Activated T-cell treated with anti-CD3 and anti-CD28 coated beads, Interleukin-2, amount 50 U/mL, for 72 hours (primary cell): ENCODE measurements at regions not wholly inside any gene's neighbourhood (a gene's known extent, or its start where the extent isn't known, plus 50 kb on each side); places are given as distances from the start of the nearest gene placed in this dataset.

Experiments
- ATAC-seq, 2 donors: fragments of 150-1000 bp; cut with Tn5 transposase; replicated peaks in 1 of 2; 2 replicates each; pipeline ENCODE4 v1.10.0; 2021; ENCODE audit warnings: moderate library complexity in 2 of 2, mild to moderate bottlenecking in 1 of 2
- DNase-seq, 2 donors: peaks; one replicate each; pipeline ENCODE4 v3.0.0; 2021 to 2022; ENCODE audit warnings: mixed read lengths in 1 of 2
- H3K27ac Mint-ChIP-seq: one replicate; pipeline ENCODE4 v1.8.0; 2022; ENCODE audit warnings: mild to moderate bottlenecking, moderate library complexity, mixed read lengths
- H3K27me3 Mint-ChIP-seq: one replicate; pipeline ENCODE4 v1.8.0; 2022; ENCODE audit warnings: low read depth, mixed read lengths
- H3K36me3 Mint-ChIP-seq, 2 donors: one replicate each; pipeline ENCODE4 v1.8.0; 2022; ENCODE audit warnings: mixed read lengths in 2 of 2, mild to moderate bottlenecking in 1 of 2; ENCODE audit not compliant: insufficient read depth in 2 of 2
- H3K4me1 Mint-ChIP-seq: one replicate; pipeline ENCODE4 v1.8.0; 2022; ENCODE audit warnings: low read depth, mixed read lengths
- H3K4me3 Mint-ChIP-seq, 2 donors: one replicate each; pipeline ENCODE4 v1.8.0; 2022; ENCODE audit warnings: mild to moderate bottlenecking in 2 of 2, mixed read lengths in 2 of 2, moderate library complexity in 2 of 2
- H3K9me3 Mint-ChIP-seq, 2 donors: one replicate each; pipeline ENCODE4 v1.8.0; 2022; ENCODE audit warnings: mixed read lengths in 2 of 2

DNA sequence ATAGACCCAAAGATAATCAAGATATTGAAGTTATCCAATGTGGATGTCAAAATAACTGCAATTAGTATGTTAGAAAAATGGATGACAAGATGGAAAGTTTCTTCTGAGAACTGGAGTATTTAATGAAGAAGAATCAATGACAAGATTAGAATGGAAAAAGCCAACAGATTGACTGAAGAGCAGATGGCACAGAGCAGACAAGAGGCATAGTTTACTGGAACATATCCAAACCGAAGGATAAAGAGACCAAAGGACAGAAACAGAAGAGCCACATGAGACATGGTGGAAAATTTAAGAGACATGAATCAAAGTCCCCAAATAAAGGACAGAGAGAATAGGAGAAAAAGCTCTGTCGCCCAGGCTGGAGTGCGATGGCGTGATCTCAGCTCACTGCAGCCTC is 89.6 kb upstream of the RXFP2 start:
- Mint-ChIP-seq H3K9me3 (peaks cover 0 to 4% of the 10 kb centered on the region in 2 donors), H3K27ac (no peak overlapping the region), H3K27me3 (no peaks in the 10 kb centered on the region), H3K4me1 (no peaks in the 10 kb centered on the region), H3K4me3 (no peak overlapping the region), H3K36me3 (no peaks in the 10 kb centered on the region)
- DNase-seq = no peak
- ATAC-seq = no peak

- Mint-ChIP-seq H3K9me3 (peaks cover 0 to 3% of the 10 kb centered on the region in 2 donors), H3K4me1 (no peaks in the 10 kb centered on the region), H3K4me3 (no peak overlapping the region), H3K27me3 (no peaks in the 10 kb centered on the region), H3K36me3 (no peaks in the 10 kb centered on the region), H3K27ac (no peak overlapping the region)
- no peak for ATAC-seq
- DNase-seq = no peak
Observed at GRCh38 chr13:31653730-31654129, 85.6 kb upstream of the RXFP2 start.

DNA sequence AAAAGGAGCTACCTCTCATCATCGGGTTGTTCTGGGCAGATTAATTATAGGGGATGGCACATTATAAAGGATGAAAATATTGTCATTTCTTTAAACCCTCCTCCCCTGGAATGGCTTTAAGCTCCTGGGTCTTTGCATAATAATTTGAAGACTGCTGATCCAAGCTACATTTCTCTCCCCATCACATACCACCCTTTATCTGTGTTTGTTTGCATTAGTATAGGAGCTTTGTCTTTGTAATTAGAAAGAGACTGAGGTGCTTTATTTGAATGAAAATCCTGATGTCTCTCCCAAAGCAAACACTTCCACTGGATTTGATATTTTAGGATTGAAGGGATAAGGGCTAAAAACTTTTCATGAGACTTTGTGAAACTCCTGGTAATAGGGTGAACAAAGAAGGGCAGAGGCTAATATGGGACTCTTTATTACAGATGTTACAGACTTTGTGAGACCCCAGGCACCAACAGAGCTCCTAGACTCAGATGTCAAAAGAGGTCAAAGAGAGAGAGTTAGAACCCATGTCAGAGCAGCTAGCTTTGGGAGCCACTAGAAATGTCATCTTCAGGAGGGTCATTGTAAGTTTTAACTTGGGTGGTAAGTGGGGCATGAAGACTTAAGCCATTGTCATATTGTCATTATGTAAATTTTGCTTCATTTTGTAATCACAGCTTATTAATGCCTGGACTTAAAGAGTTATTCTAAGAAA is 75.3 kb upstream of the RXFP2 start:
- no peak for DNase-seq
- Mint-ChIP-seq H3K9me3 (peaks cover 0 to 5% of the 10 kb centered on the region in 2 donors), H3K27me3 (no peaks in the 10 kb centered on the region), H3K4me3 (no peak overlapping the region), H3K4me1 (no peaks in the 10 kb centered on the region), H3K27ac (no peak overlapping the region), H3K36me3 (no peaks in the 10 kb centered on the region)
- no peak for ATAC-seq

DNA sequence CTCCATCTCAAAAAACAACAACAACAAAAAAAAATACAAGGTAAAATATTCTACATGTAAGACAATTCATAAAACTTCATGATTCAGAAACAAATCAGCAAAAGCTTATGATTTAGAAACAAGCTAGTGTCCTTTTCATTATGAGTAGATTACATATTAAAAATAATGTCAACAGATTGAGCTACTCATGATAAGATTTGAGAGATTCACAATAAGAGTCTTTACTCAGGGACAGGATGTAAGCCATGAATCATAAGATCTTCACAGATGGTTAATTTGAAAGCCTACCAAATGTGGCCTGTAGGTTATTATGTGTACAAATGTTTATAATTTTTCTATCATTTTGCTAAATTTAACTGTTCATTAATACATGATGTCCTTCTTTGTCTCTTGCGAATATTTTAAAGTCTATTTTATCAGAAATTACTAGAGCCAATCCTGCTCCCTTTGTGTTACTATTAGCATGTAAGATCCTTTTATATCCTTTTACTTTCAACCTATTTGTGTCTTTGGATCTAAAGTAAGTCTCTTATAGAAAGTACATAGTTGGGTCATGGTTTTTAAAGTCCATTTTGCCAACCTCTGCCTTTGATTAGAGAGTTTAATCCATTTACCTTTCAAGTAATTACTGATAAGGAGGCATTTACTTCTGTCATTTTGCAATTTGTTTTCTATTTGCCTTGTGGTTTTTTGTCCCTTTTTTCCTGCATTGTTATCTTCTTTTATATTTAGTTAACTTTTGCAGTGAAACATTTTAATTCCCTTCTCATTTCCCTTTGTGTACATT is 68.3 kb upstream of the RXFP2 start:
- no peak for ATAC-seq
- Mint-ChIP-seq H3K4me3 (no peak overlapping the region), H3K4me1 (no peaks in the 10 kb centered on the region), H3K36me3 (no peaks in the 10 kb centered on the region), H3K27ac (no peak overlapping the region), H3K9me3 (peaks cover 0 to 4% of the 10 kb centered on the region in 2 donors), H3K27me3 (no peaks in the 10 kb centered on the region)
- no peak for DNase-seq

- no peak for ATAC-seq
- peak overlapping the region; percentile 68 for H3K27ac Mint-ChIP-seq
- H3K4me3 Mint-ChIP-seq = no peak overlapping the region
- H3K4me1 Mint-ChIP-seq = no peaks in the 10 kb centered on the region
- H3K9me3 Mint-ChIP-seq = peaks cover 2% of the 10 kb centered on the region in 2 donors
- H3K36me3 Mint-ChIP-seq = no peaks in the 10 kb centered on the region
- H3K27me3 Mint-ChIP-seq = no peaks in the 10 kb centered on the region
- DNase-seq = no peak
Observed at GRCh38 chr13:31674051-31674450, 65.3 kb upstream of the RXFP2 start.

DNA sequence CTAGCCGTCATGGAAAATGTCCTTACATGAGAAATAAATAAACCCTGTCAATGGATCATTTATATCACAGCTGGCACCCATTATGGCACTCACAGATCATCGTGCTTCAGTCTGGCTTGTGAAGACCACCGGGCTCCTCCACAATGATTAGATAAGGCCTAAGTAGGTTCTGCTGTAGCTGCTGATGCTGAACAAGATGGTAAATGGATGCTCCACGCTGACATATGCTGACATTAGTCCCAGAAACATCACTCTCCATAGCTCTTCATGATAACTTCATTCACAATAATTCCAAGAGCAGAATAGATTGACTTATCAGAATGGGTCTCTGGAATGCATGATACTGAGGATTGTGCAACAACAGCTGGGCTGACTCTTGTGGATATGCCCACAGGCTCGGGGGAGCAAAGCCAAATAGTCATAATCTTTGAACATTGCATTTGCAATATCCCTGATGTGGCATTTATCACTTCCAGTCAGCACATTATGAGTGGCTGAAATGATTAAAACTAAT is 63.8 kb upstream of the RXFP2 start:
- Mint-ChIP-seq H3K27me3 (no peaks in the 10 kb centered on the region), H3K4me1 (no peaks in the 10 kb centered on the region), H3K9me3 (peaks cover 2% of the 10 kb centered on the region in 2 donors), H3K36me3 (no peaks in the 10 kb centered on the region), H3K27ac (no peak overlapping the region), H3K4me3 (no peak overlapping the region)
- DNase-seq = no peak
- no peak for ATAC-seq

GRCh38 chr13:31681133-31681532 is 58.2 kb upstream of the RXFP2 start:
- Mint-ChIP-seq H3K4me3 (no peak overlapping the region), H3K27me3 (no peaks in the 10 kb centered on the region), H3K27ac (no peak overlapping the region), H3K9me3 (peaks cover 0 to 8% of the 10 kb centered on the region in 2 donors), H3K4me1 (no peaks in the 10 kb centered on the region), H3K36me3 (peaks cover 0 to 1% of the 10 kb centered on the region in 2 donors)
- ATAC-seq (no peak), DNase-seq (no peak)

- H3K27me3 Mint-ChIP-seq = no peaks in the 10 kb centered on the region
- H3K9me3 Mint-ChIP-seq = peaks cover 0 to 6% of the 10 kb centered on the region in 2 donors
- H3K4me1 Mint-ChIP-seq = no peaks in the 10 kb centered on the region
- H3K4me3 Mint-ChIP-seq = no peak overlapping the region
- DNase-seq (no peak), ATAC-seq (no peak)
- no peak overlapping the region for H3K27ac Mint-ChIP-seq
- H3K36me3 Mint-ChIP-seq = peaks cover 0 to 1% of the 10 kb centered on the region in 2 donors
Observed at GRCh38 chr13:31684466-31684865, 54.9 kb upstream of the RXFP2 start.

GRCh38 chr13:31686670-31687425 is 52.5 kb upstream of the RXFP2 start:
- H3K4me1 Mint-ChIP-seq = no peaks in the 10 kb centered on the region
- H3K9me3 Mint-ChIP-seq = peaks cover 0 to 8% of the 10 kb centered on the region in 2 donors
- H3K27ac Mint-ChIP-seq = no peak overlapping the region
- no peak overlapping the region for H3K4me3 Mint-ChIP-seq
- DNase-seq = no peak
- H3K36me3 Mint-ChIP-seq = no peaks in the 10 kb centered on the region
- no peaks in the 10 kb centered on the region for H3K27me3 Mint-ChIP-seq
- ATAC-seq = no peak
